WTC11 (cell line): ENCODE measurements at regions not wholly inside any gene's neighbourhood (a gene's known extent, or its start where the extent isn't known, plus 50 kb on each side); places are given as distances from the start of the nearest gene placed in this dataset.

Experiments
- ATAC-seq: fragments of 200-7000 bp; cut with Tn5 transposase; 2 replicates; pipeline ENCODE4 v1.10.0; 2021; ENCODE audit warnings: mild to moderate bottlenecking, moderate library complexity
- CTCF ChIA-PET: fragments of 300-600 bp; sonication (Branson Sonifier 250); formaldehyde crosslinking; loops from one replicate; lab custom pipeline; 2021; ENCODE audit warnings: antibody characterized with exemption; lab: Charles Lee
- POLR2A ChIA-PET: fragments of 350-600 bp; sonication (Branson Sonifier 250); formaldehyde crosslinking; loops from one replicate; lab custom pipeline; 2021; ENCODE audit warnings: antibody characterized with exemption; lab: Charles Lee
- DNase-seq: peaks from one replicate; pipeline ENCODE4 v3.0.0; 2021; ENCODE audit warnings: low spot score
- H3K27ac Mint-ChIP-seq: 2 replicates; pipeline ENCODE4 v1.8.0; 2021; ENCODE audit warnings: mixed read lengths
- H3K27me3 Mint-ChIP-seq: 2 replicates; pipeline ENCODE4 v1.8.0; 2021; ENCODE audit warnings: low read depth, mild to moderate bottlenecking, moderate library complexity, mixed read lengths
- H3K36me3 Mint-ChIP-seq: 2 replicates; pipeline ENCODE4 v1.8.0; 2021; ENCODE audit warnings: mixed read lengths
- H3K4me1 Mint-ChIP-seq: 2 replicates; pipeline ENCODE4 v1.8.0; 2022; ENCODE audit warnings: mixed read lengths
- H3K4me3 Mint-ChIP-seq: 2 replicates; pipeline ENCODE4 v1.8.0; 2021; ENCODE audit warnings: mild to moderate bottlenecking, moderate library complexity, mixed read lengths
- H3K9me3 Mint-ChIP-seq: 2 replicates; pipeline ENCODE4 v1.8.0; 2021; ENCODE audit warnings: mixed read lengths
- CREB1 ChIP-seq: sonication (generic); formaldehyde crosslinking; IDR thresholded peaks from 2 replicates; pipeline ENCODE4 v1.8.0; 2023; ENCODE audit warnings: mild to moderate bottlenecking, missing genetic modification reagents
- E2F1 ChIP-seq: sonication (generic); formaldehyde crosslinking; IDR thresholded peaks from 2 replicates; pipeline ENCODE4 v1.8.0; 2022; ENCODE audit warnings: mild to moderate bottlenecking, missing genetic modification reagents
- ERG ChIP-seq: fragments of 250-450 bp; sonication (Bioruptor Pico); IDR thresholded peaks from 2 replicates; pipeline ENCODE4 v1.8.0; 2021; ENCODE audit warnings: mild to moderate bottlenecking
- HMGXB4 ChIP-seq: sonication (generic); formaldehyde crosslinking; IDR thresholded peaks from 2 replicates; pipeline ENCODE4 v1.8.1; 2023; ENCODE audit warnings: mild to moderate bottlenecking, moderate library complexity, missing genetic modification reagents
- NR2C2 ChIP-seq: sonication (generic); formaldehyde crosslinking; IDR thresholded peaks from 2 replicates; pipeline ENCODE4 v1.8.0; 2022; ENCODE audit warnings: mild to moderate bottlenecking, missing genetic modification reagents
- NR3C1 ChIP-seq: sonication (generic); formaldehyde crosslinking; conservative IDR thresholded peaks from 2 replicates; pipeline ENCODE4 v1.8.1; 2023; ENCODE audit warnings: low read depth, mild to moderate bottlenecking, missing genetic modification reagents
- TP53 ChIP-seq: sonication (generic); formaldehyde crosslinking; IDR thresholded peaks from 2 replicates; pipeline ENCODE4 v1.8.1; 2023; ENCODE audit warnings: mild to moderate bottlenecking, missing genetic modification reagents
- USF1 ChIP-seq: sonication (generic); formaldehyde crosslinking; IDR thresholded peaks from 2 replicates; pipeline ENCODE4 v1.8.0; 2022; ENCODE audit warnings: mild to moderate bottlenecking, missing genetic modification reagents
- ZMAT4 ChIP-seq: fragments of 250-450 bp; sonication (Bioruptor Pico); IDR thresholded peaks from 2 replicates; pipeline ENCODE4 v1.9.0; 2021; ENCODE audit warnings: mild to moderate bottlenecking
- ZNF396 ChIP-seq: fragments of 250-450 bp; sonication (Bioruptor Pico); IDR thresholded peaks from 2 replicates; pipeline ENCODE4 v1.8.0; 2021; ENCODE audit warnings: mild to moderate bottlenecking, moderate library complexity, borderline replicate concordance
- ZNF423 ChIP-seq: fragments of 250-450 bp; sonication (Bioruptor Pico); IDR thresholded peaks from 2 replicates; pipeline ENCODE4 v2.1.2; 2022; ENCODE audit warnings: mild to moderate bottlenecking, moderate library complexity
- ZNF532 ChIP-seq: fragments of 250-450 bp; sonication (Bioruptor Pico); IDR thresholded peaks from 2 replicates; pipeline ENCODE4 v1.9.0; 2021; ENCODE audit warnings: mild to moderate bottlenecking, borderline replicate concordance

- no peak for TF ChIP-seq HMGXB4 (CRISPR knock-in tag)
Observed at GRCh38 chr7:25727446-25727845, 424.6 kb upstream of the NFE2L3 start (continued).

GRCh38 chr7:25727876-25728275, 424.1 kb upstream of the NFE2L3 start:
- POLR2A ChIA-PET: no interaction called here
- CTCF ChIA-PET: interaction anchor here (1.4 kb wide), 1 partner anchor 159 kb away, joined by 5 read pairs; no protein-coding TSS in a partner anchor
- H3K36me3 Mint-ChIP-seq: no peaks in the 10 kb centered on the region
- no peak for DNase-seq
- no peaks in the 10 kb centered on the region for H3K27me3 Mint-ChIP-seq
- no peak overlapping the region for H3K4me3 Mint-ChIP-seq
- no peak for ATAC-seq
- no peak overlapping the region for H3K27ac Mint-ChIP-seq
- H3K9me3 Mint-ChIP-seq: no peaks in the 10 kb centered on the region
- peaks cover 34% of the 10 kb centered on the region for H3K4me1 Mint-ChIP-seq
- TF ChIP-seq USF1 (no peak), ZNF532 (CRISPR knock-in tag) (no peak), TP53 (no peak), ERG (CRISPR knock-in tag) (no peak), NR3C1 (CRISPR knock-in tag) (no peak), E2F1 (no peak), ZNF396 (CRISPR knock-in tag) (no peak), ZMAT4 (CRISPR knock-in tag) (no peak), NR2C2 (CRISPR knock-in tag) (no peak)

GRCh38 chr7:25731068-25731845, 420.7 kb upstream of the NFE2L3 start:
- no peak for TF ChIP-seq ZNF423 (CRISPR knock-in tag)
- TF ChIP-seq CREB1: no peak
- DNase-seq: no peak
- ChIA-PET CTCF (interaction anchor here (1.3 kb wide), 1 partner anchor 11 kb away, joined by 5 read pairs; no protein-coding TSS in a partner anchor), POLR2A (no interaction called here)
- H3K27me3 Mint-ChIP-seq: peaks cover 4% of the 10 kb centered on the region
- no peak for ATAC-seq
- H3K4me3 Mint-ChIP-seq: no peak overlapping the region
- H3K27ac Mint-ChIP-seq: no peak overlapping the region
- peaks cover 5% of the 10 kb centered on the region for H3K9me3 Mint-ChIP-seq
- no peaks in the 10 kb centered on the region for H3K36me3 Mint-ChIP-seq
- H3K4me1 Mint-ChIP-seq: peaks cover 41% of the 10 kb centered on the region
